MV-4-11 (cell line): ENCODE measurements at regions not wholly inside any gene's neighbourhood (a gene's known extent, or its start where the extent isn't known, plus 50 kb on each side); places are given as distances from the start of the nearest gene placed in this dataset.
"Not testable (repeated sequence)": the region's sequence is repeated elsewhere in the genome, so short reads cannot be mapped to it uniquely, and the experiment has no call there.

Source experiments
- DNase-seq: peaks from one replicate; lab custom pipeline; 2025; lab: John Stamatoyannopoulos, UW

DNA sequence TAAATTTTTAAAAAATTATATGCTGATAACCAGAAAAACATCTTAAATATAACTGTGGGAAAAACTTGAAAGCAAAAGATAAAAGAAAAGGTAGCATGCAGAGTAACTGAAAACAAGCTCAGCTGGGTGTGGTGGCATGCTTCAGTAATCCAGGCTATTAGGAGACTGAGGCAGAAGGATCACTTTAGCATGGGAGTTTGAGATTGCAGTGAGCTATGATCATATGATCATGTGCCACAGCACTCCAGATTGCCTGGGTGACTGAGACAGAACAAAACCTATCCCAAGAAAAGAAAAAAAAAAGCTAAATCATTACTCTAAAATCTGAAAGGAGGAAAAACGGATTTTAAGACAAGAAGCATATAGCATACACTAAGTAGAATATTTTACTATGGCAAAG lies 1624.0 kb downstream of the AMY1C start:
- DNase-seq: no peak

- DNase-seq: no peak
These were observed 1636.8 kb downstream of the AMY1C start for GRCh38 chr1:105386489-105386888.

- no peak for DNase-seq
These were observed 1646.3 kb downstream of the AMY1C start for GRCh38 chr1:105396001-105396400.

- no peak for DNase-seq
These were observed 1649.2 kb downstream of the AMY1C start for GRCh38 chr1:105398909-105399308.

- no peak for DNase-seq
These were observed 1650.0 kb downstream of the AMY1C start for GRCh38 chr1:105399716-105400115.

GRCh38 chr1:105416261-105416660 lies 1640.2 kb upstream of the PRMT6 start:
- no peak for DNase-seq

DNA sequence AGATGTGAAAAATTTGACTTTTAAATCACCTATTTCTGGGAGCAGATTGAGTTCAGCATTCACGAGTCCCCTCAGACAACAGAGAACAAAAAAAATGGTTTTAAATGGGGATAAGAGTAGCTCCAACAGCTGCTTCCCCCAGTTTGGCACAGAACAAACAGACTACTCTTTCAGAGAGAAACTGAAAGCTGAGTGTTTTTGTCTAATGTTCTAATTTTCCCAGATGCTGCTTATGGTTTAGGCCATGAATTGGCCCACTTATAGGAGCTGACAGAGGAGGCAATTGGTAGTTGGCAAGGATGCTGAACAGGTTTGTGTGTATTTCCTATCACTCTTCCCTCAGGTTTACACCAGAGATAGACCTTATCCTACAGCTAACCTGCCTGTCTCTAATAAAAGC lies 1637.4 kb upstream of the PRMT6 start:
- DNase-seq: no peak

GRCh38 chr1:105427543-105427942 lies 1628.9 kb upstream of the PRMT6 start:
- peak; percentile 67 for DNase-seq

DNA sequence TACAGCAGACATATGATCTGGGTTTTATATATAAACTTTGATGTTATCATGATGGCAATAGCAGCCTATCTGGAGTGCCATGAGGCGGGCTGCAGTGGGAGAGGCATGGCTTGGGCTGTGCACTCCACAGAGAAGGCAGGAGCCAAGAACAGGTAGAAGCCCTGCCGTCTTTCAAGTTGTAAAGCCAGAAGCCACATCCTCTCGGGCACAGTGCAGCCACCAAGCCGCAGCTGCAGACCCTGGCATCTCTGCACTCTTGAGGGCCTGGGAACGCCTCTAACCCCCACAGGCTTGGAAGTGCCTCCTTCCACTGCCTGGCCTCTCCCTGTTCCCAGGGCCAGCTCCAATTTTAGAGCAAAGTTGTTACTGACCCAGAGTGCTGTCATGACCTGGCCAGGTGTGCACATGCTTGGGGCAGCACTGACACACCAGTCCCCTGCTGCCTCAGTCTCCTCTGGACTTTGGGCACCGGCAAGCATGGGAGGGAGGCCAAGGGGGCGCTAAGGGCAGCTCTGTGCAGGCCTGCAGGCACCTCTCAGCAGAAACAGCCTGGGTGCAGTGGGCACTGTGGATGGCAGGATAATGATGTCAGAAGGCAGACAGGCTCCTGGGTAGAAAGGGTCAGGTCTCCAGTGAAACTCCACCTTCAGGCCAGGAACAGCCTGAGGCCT lies 1619.8 kb upstream of the PRMT6 start:
- no peak for DNase-seq

DNA sequence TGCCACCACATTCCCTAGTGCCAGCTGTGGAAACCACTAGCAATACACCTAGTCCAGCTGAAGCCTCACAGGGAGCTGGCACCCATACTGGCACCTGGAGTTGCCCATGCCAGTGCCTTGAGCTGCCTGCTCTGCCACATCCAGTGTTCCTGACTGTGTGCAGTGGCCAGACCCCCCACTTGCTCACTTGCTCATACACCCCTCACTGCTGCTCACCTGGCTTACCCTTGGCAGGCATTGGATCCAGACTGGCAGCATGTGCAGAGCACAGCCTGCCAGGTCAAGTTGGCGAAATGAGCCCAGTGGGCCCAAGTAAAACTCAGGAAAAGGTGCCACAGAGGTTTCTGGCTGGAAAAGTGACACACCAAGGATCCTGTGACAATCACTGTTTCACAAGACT lies 1618.6 kb upstream of the PRMT6 start:
- DNase-seq: no peak

- no peak for DNase-seq
These were observed 1613.6 kb upstream of the PRMT6 start for GRCh38 chr1:105442901-105443300.

DNA sequence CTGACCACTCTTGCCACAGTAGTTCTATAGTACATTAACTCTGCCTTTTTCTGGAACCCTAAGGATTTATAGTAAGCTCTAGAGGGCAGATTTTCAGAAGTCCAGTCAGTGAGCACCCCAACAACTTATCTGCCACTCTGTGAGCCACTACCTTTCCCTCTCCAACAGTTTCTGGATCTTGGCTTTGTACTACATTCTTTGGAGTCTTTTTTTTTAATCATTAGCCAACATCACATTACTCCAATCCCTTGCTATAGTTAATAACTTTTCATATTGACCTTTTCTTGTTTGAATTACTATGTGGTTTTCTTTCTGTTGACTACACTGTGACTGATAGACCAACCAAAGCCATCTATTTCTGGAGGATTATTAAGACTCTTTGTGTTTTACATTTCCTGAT lies 1596.7 kb upstream of the PRMT6 start:
- no peak for DNase-seq

DNA sequence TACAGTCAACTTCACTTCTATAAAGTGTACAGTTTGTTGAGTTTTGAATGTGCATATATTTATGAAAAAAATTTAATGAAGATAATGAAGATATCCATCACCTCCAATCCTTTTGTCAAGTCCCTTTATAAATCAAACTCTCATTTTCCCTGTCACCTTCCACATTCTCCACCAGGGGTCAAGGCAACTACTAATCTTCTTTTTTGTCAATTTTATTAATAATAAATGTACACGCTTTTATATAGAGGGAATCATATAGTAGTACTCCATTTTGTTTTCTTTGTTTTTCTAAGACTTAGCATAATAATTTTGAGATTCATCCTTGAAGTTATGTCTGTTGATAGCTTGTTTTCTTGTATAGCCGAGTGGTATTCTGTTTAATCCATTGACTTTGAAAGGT lies 1594.2 kb upstream of the PRMT6 start:
- no peak for DNase-seq

DNA sequence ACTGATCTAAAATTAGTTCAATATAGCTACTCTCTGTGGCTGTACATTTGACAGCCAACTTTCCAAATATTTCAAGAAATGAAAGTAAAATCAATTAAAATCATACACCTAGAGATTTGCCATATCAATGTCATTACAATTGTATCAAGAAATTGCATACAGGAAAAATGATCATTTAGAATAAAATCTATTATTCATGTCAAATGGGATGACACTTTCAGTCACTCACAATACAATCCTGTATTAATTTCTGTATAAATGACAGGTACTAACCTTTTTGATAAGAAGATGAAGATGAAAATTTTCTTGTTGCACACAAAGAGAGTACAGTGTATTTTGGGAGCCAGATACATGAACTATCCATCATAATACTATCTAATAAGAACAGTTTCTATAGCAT lies 1588.9 kb upstream of the PRMT6 start:
- no peak for DNase-seq

- DNase-seq: not testable (repeated sequence)
These were observed 1585.9 kb upstream of the PRMT6 start for GRCh38 chr1:105470541-105470940.

DNA sequence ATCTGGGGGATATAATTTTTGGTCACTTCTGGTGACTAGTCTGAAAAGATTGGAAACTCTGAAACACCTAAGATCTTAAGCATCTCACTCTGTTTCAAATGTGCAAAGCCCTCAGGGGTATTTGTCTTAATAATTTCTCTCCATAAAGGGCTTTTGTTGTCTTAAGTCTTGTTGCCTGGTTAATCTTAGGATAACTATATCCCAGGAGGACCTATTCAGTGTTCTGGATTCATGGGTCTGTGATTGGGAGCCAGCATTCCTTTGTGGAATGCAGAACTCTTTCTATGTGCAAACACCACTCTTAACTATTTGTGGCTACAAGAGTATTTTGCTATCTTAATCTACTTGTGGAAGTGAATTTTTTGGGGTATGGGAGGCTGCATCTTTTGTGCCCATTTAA lies 1573.0 kb upstream of the PRMT6 start:
- DNase-seq: no peak

DNA sequence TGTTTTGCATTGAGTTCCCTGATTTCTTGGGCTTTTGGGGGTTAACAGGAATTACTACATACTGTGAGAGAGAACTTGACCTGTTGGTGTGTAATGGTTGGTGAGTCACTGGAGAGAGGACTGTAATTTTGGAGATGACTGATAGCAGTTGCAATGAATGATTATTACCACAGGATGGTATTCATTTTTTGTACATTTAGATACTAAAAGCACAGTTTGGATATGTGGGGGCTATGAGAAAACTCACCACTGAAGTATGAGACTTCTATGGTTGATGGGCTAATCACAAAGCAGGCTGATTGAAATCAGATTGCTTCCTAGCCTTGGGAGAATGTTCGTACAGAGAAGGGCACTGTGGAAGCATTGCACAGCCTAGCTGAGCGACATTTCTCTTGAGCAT lies 1571.3 kb upstream of the PRMT6 start:
- DNase-seq: no peak

DNA sequence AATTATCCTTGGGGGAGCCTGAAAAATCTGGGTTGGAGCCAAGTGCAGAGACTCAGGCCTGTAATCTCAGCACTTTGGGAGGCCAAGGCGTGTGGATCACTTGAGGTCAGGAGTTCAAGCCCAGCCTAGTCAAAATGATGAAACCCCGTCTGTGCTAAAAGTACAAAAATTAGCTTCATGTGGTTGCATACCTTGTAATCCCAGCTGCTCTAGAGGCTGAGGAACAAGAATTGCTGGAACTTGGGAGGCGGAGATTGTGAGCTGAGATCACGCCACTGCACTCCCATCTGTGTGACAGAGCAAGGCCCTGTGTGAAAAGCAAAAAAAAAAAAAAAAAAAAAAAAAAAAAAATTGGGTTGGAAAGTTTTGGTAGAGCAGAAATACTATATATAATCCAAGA lies 1563.6 kb upstream of the PRMT6 start:
- DNase-seq: no peak

DNA sequence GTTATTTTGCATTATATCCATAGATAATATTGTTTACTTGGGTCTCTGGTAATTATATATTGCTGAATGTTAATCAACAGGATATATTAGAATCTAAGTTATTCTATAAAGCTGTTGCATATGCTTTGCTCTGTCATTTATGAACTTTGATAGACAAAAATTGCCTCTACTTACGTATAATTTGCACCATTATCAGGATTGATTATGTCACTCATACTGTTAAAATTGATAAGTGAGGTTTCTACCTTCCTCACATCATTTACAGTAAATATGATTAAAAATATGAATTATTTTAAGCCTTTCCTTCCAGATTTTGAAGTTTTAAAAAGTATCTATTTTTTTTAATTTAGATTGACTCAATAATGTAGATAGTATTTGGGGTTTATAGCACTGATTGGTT lies 1540.4 kb upstream of the PRMT6 start:
- no peak for DNase-seq

DNA sequence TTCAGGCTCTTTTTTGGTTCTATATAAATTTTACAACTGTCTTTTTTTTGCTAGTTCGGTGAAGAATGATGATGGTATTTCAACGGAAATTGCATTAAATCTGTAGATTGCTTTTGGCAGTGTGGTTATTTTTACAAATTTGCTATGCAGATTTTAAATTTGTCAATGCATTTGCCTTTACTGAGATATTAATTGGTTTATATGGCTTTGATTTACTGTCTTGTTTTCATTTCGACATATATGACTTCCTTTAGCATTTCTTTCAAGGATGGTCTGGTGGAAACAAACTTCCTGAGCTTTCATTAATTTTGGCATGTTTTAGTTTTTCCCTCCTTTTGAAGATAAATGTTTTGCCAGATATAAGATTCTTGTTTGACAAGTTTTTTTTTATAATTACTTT lies 1522.5 kb upstream of the PRMT6 start:
- no peak for DNase-seq

DNA sequence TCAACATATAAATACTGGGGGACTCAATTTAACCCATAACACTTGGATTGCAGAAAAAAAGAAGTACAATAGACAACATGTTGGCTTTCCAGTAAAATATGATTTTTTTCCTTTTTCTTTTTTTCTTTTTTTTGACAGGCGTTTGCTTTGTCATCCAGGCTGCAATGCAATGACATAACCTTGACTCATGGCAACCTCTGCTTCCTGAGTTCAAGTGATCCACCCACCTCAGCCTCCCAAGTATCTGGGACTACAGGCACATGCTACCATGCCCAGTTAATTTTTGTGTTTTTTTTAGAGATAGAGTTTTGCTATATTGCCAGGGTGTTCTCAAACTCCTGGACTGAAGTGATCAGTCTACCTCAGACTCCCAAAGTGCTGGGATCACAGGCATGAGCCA lies 1512.0 kb upstream of the PRMT6 start:
- no peak for DNase-seq

DNA sequence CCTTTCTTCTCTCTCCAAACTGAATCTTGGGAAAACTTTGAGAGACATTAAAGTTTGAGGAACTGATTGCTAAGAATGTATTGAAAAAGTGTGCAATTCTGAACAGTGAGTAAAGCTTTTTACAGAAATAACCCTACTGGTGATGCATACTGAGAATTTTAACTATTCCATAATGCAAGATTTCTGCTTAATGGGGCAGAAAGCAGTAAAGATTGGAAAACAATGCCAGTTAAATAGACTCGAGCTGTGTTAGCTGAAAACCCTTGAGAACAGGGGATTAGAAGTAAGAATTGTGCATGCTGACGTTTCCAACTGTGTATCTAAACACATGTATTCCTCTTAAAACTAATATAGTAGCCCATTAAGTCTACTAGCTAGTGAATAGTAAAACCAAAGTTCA lies 1500.2 kb upstream of the PRMT6 start:
- DNase-seq: no peak

- no peak for DNase-seq
These were observed 1498.5 kb upstream of the PRMT6 start for GRCh38 chr1:105558023-105558422.

DNA sequence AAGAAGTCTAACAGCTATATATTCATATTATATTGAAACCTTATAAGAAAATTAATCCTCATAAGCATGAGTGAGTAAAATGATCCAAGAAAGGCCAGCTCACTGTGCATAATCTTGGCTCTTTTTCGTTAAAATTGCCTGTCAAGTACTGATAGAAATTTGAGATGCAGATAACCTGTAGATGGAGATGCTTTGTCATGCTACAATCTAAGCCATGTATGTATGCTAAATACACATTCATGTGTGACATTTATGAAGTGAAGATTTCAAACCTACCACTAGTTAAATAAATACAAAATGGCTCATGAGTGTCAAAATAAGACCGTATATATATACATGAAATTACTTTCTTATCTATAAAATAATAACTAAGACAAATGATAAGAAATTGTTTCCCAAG lies 1491.5 kb upstream of the PRMT6 start:
- no peak for DNase-seq

DNA sequence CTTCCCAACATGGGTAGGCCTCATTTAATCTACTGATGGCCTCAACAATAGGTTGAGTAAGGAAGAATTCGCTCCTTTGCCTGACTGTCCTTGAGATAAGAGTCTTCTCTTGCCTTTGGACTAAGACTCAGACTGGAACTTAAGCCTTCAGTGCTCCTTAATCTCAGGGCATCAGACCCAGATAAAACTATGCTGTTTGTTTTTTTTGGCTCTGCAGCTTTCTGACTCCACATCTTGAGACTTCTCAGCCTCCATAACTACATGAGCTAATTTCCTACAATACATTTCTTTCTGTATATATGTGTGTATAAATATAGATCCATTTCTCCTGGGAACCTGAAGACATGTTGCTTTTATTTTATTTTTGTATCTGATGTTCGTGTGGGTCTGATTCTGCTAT lies 1470.7 kb upstream of the PRMT6 start:
- DNase-seq: no peak
